ENCODE measurements at regions not wholly inside any gene's neighbourhood (a gene's known extent, or its start where the extent isn't known, plus 50 kb on each side); places are given as distances from the start of the nearest gene placed in this dataset.

DNA sequence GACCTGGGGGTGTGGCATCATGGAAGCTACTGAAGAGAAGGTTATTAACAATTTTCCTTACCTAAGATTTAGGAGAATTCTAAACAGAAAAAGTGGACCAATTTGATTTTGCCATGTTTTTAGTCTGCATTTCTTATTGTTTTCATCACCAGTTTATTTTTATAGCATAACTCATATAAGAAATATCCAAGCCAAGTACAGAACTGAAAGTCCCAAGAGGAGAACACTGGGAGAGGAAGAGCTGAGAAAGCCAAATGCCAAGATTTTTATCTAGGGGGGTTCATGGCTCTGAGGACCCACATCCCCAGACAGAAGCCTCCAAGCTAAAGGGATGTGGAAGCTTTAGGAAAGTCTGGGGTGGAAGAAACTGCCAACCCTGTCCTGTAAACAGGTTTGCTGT lies 109.4 kb upstream of the DUSP10 start:
- DNase-seq (no peak), ATAC-seq (no peak)
- H3K79me2 ChIP-seq (ENCODE audit: low read length), result no peaks in the 10 kb centered on the region
- H2AFZ ChIP-seq (ENCODE audit: low read length), result no peak overlapping the region
- no peak overlapping the region for H3K4me2 ChIP-seq (ENCODE audit: low read length)
- no peak overlapping the region for H3K27ac ChIP-seq (ENCODE audit: low read length)
- ChIA-PET POLR2A (ENCODE audit: unreplicated experiment) (no interaction called here), CTCF (no interaction called here)
- intact Hi-C loops (cut with micrococcal nuclease), result no loop called here
- H3F3A ChIP-seq (ENCODE audit: low read length, unreplicated experiment), result no peaks in the 10 kb centered on the region
- H3K9me3 ChIP-seq (ENCODE audit: low read length), result no peaks in the 10 kb centered on the region
- H4K20me1 ChIP-seq (ENCODE audit: low read length), result no peaks in the 10 kb centered on the region
- no peaks in the 10 kb centered on the region for H3K36me3 ChIP-seq (ENCODE audit: low read depth, low read length)
- no peak overlapping the region for H3K4me3 ChIP-seq (ENCODE audit: low read length)
- H3K4me1 ChIP-seq (ENCODE audit: insufficient read depth, low read length), result peaks cover 4% of the 10 kb centered on the region
- H3K9ac ChIP-seq (ENCODE audit: low read length), result no peak overlapping the region
- H3K27me3 ChIP-seq (ENCODE audit: low read length), result no peaks in the 10 kb centered on the region
- no peaks in the 10 kb centered on the region for H3K9me2 ChIP-seq (replicated peaks; ENCODE audit: low read length)
- no TSS peak for BruUV-seq (replicated peaks)
- TF ChIP-seq EZH2phosphoT487 (IDR thresholded peaks at IDR 0.05; ENCODE audit: borderline replicate concordance, low read length) (no peak), EZH2 (IDR thresholded peaks at IDR 0.05; ENCODE audit: low read length, unreplicated experiment) (no peak)
- TF ChIP-seq, protein P1, sequence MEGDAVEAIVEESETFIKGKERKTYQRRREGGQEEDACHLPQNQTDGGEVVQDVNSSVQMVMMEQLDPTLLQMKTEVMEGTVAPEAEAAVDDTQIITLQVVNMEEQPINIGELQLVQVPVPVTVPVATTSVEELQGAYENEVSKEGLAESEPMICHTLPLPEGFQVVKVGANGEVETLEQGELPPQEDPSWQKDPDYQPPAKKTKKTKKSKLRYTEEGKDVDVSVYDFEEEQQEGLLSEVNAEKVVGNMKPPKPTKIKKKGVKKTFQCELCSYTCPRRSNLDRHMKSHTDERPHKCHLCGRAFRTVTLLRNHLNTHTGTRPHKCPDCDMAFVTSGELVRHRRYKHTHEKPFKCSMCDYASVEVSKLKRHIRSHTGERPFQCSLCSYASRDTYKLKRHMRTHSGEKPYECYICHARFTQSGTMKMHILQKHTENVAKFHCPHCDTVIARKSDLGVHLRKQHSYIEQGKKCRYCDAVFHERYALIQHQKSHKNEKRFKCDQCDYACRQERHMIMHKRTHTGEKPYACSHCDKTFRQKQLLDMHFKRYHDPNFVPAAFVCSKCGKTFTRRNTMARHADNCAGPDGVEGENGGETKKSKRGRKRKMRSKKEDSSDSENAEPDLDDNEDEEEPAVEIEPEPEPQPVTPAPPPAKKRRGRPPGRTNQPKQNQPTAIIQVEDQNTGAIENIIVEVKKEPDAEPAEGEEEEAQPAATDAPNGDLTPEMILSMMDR (conservative IDR thresholded peaks at IDR 0.05; ENCODE audit: low read depth, low read length), result no peak

DNA sequence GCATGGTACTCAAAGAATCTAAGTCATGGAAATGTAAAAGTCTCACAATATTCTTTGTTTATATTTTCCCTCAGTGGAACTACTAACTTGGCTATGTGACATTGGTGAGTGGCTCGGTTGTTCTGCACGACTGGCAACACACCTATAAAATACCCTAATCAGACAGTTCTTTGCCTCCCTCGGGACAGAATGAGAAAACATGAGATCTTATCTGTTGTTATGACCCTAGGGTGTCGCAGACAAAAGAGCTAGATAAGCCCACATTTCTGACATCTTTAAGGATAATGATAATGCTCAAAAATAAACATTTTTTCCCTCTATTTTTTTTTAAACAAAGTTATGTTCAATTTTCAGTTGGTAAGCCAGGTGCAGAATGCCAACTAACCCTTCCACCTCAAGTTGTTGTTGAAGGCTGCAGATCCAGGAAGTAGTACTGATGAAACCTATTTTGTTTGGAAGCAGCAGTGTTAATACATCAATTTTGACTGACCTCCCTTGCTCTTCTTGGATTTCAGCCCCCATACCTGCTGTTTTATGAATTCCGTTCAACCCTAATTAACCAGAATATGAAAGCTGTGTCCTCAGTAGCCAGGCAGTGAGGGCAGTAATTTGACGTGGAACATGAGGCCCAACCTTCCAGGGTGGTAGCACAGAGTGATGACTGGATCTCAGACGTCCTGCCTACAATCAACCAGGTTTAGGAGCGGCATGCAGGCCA lies 108.7 kb upstream of the DUSP10 start:
- no peaks in the 10 kb centered on the region for H3K9me2 ChIP-seq (replicated peaks; ENCODE audit: low read length)
- no peak overlapping the region for H3K4me3 ChIP-seq (ENCODE audit: low read length)
- intact Hi-C loops (cut with micrococcal nuclease), result no loop called here
- no peak overlapping the region for H3K9ac ChIP-seq (ENCODE audit: low read length)
- no peak for DNase-seq
- H3K4me1 ChIP-seq (ENCODE audit: insufficient read depth, low read length), result peaks cover 10% of the 10 kb centered on the region
- CTCF ChIA-PET, result no interaction called here
- H2AFZ ChIP-seq (ENCODE audit: low read length), result no peak overlapping the region
- TF ChIP-seq EZH2 (IDR thresholded peaks at IDR 0.05; ENCODE audit: low read length, unreplicated experiment) (no peak), EZH2phosphoT487 (IDR thresholded peaks at IDR 0.05; ENCODE audit: borderline replicate concordance, low read length) (no peak)
- TF ChIP-seq, protein P1 (conservative IDR thresholded peaks at IDR 0.05; ENCODE audit: low read depth, low read length), result no peak
- no peaks in the 10 kb centered on the region for H3F3A ChIP-seq (ENCODE audit: low read length, unreplicated experiment)
- H3K4me2 ChIP-seq (ENCODE audit: low read length), result no peak overlapping the region
- BruUV-seq (replicated peaks), result no TSS peak
- H3K27ac ChIP-seq (ENCODE audit: low read length), result no peak overlapping the region
- POLR2A ChIA-PET (ENCODE audit: unreplicated experiment), result no interaction called here
- no peaks in the 10 kb centered on the region for H3K79me2 ChIP-seq (ENCODE audit: low read length)
- no peaks in the 10 kb centered on the region for H3K27me3 ChIP-seq (ENCODE audit: low read length)
- H3K9me3 ChIP-seq (ENCODE audit: low read length), result no peaks in the 10 kb centered on the region
- ATAC-seq, result no peak
- H4K20me1 ChIP-seq (ENCODE audit: low read length), result no peaks in the 10 kb centered on the region
- H3K36me3 ChIP-seq (ENCODE audit: low read depth, low read length), result no peaks in the 10 kb centered on the region

DNA sequence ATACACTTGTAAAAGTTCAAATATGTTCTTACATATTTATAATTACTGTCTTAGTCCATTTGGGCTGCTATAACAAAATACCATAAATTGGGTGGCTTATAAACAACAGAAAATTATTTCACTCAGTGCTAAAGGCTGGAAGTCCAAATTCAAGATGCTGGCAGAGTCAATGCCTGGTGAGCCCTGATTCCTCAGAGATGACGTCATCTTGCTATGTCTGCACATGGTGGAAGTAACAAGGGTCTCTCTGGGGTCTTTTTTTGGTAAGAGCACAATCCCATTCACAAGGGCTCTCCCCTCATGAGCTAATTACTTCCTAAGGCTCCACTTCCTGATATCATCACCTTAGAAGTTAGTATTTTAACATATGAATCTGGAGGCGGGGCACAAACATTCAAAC lies 108.0 kb upstream of the DUSP10 start:
- ChIA-PET CTCF (no interaction called here), POLR2A (ENCODE audit: unreplicated experiment) (no interaction called here)
- Histone ChIP-seq H3K9ac (ENCODE audit: low read length) (no peak overlapping the region), H3K27me3 (ENCODE audit: low read length) (no peaks in the 10 kb centered on the region), H3K9me3 (ENCODE audit: low read length) (no peaks in the 10 kb centered on the region), H3K4me3 (ENCODE audit: low read length) (no peak overlapping the region), H3K79me2 (ENCODE audit: low read length) (no peaks in the 10 kb centered on the region), H2AFZ (ENCODE audit: low read length) (no peak overlapping the region), H3K4me2 (ENCODE audit: low read length) (no peak overlapping the region), H3K9me2 (replicated peaks; ENCODE audit: low read length) (no peaks in the 10 kb centered on the region), H4K20me1 (ENCODE audit: low read length) (no peaks in the 10 kb centered on the region), H3F3A (ENCODE audit: low read length, unreplicated experiment) (no peaks in the 10 kb centered on the region), H3K27ac (ENCODE audit: low read length) (no peak overlapping the region), H3K4me1 (ENCODE audit: insufficient read depth, low read length) (peaks cover 18% of the 10 kb centered on the region), H3K36me3 (ENCODE audit: low read depth, low read length) (no peaks in the 10 kb centered on the region)
- DNase-seq, result no peak
- ATAC-seq, result no peak
- no TSS peak for BruUV-seq (replicated peaks)
- TF ChIP-seq EZH2phosphoT487 (IDR thresholded peaks at IDR 0.05; ENCODE audit: borderline replicate concordance, low read length), result no peak
- TF ChIP-seq, protein P1 (conservative IDR thresholded peaks at IDR 0.05; ENCODE audit: low read depth, low read length), result no peak
- no peak for TF ChIP-seq EZH2 (IDR thresholded peaks at IDR 0.05; ENCODE audit: low read length, unreplicated experiment)
- intact Hi-C loops (cut with micrococcal nuclease), result no loop called here

Measured in PC-3 (cell line).